NT2/D1 (cell line): ENCODE measurements at regions not wholly inside any gene's neighbourhood (a gene's known extent, or its start where the extent isn't known, plus 50 kb on each side); places are given as distances from the start of the nearest gene placed in this dataset.

Experiments used
- DNase-seq: peaks from one replicate; pipeline ENCODE4 v3.0.0-alpha.2; 2011; ENCODE audit warnings: low read depth, low spot score
- H3K27me3 ChIP-seq: 2 replicates; pipeline ENCODE4 v1.6.0; 2011; ENCODE audit warnings: mild to moderate bottlenecking; ENCODE audit not compliant: insufficient read length, insufficient read depth
- H3K36me3 ChIP-seq: 2 replicates; pipeline ENCODE4 v1.6.1; 2011; ENCODE audit warnings: mild to moderate bottlenecking, low read length, mixed read lengths; ENCODE audit not compliant: insufficient read depth, insufficient read length
- H3K4me1 ChIP-seq: 2 replicates; pipeline ENCODE4 v1.5.1; 2011; ENCODE audit not compliant: insufficient read depth, insufficient read length
- H3K4me3 ChIP-seq: 2 replicates; pipeline ENCODE4 v1.5.1; 2011; ENCODE audit warnings: low read depth; ENCODE audit not compliant: insufficient read length
- H3K9ac ChIP-seq: 2 replicates; pipeline ENCODE4 v1.6.0; 2011; ENCODE audit warnings: low read depth; ENCODE audit not compliant: insufficient read length
- H3K9me3 ChIP-seq: 2 replicates; pipeline ENCODE4 v1.5.1; 2011; ENCODE audit warnings: mild to moderate bottlenecking, low read length; ENCODE audit not compliant: insufficient read depth
- SUZ12 ChIP-seq: IDR thresholded peaks from 2 replicates; pipeline ENCODE4 v1.6.1; 2011; ENCODE audit not compliant: insufficient read length, insufficient read depth; ENCODE audit errors: extremely low read depth
- YY1 ChIP-seq: IDR thresholded peaks from 2 replicates; pipeline ENCODE4 v1.6.1; 2011; ENCODE audit not compliant: insufficient read length, insufficient read depth
- ZNF274 ChIP-seq: IDR thresholded peaks from 2 replicates; pipeline ENCODE4 v1.6.1; 2011; ENCODE audit warnings: mild to moderate bottlenecking, low read depth, low read length

DNA sequence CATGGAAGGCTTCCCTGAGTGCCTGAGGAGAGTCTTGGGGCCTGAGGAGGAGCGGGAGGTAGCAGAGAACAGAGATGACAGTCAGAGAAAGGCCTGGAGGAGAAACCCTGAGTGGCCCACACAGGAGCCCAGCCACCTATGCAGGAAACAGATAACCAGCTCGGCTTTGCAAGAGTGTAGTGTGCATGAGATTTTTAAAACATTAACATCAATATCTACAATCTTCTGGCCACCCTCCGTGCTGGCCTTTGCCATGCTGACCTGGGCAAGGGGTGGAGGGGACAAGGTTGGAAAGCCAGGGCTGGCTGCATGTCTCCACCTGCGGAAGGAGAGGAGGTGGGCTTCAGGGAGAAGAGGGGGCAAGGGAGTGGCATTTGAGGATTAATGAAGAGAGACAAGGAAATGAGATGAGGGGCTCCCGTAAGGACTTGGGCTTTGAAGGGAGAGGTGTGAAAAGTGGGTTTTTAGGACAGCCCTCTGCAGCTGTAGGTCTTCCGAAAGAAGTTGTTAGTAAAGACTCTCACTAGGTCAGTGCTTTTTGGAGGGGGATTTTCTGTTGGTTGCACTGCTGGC is 59.3 kb upstream of the SDK1 start:
- Histone ChIP-seq H3K4me1 (peaks cover 9% of the 10 kb centered on the region), H3K9me3 (peaks cover 9% of the 10 kb centered on the region), H3K4me3 (no peak overlapping the region), H3K27me3 (no peaks in the 10 kb centered on the region), H3K9ac (no peak overlapping the region), H3K36me3 (no peaks in the 10 kb centered on the region)
- no peak for DNase-seq
- TF ChIP-seq ZNF274 (no peak), YY1 (no peak), SUZ12 (no peak)

- H3K4me1 ChIP-seq: peaks cover 9% of the 10 kb centered on the region
- H3K9ac ChIP-seq: no peak overlapping the region
- H3K4me3 ChIP-seq: no peak overlapping the region
- H3K27me3 ChIP-seq: no peaks in the 10 kb centered on the region
- no peaks in the 10 kb centered on the region for H3K36me3 ChIP-seq
- no peak for TF ChIP-seq YY1
- TF ChIP-seq SUZ12: no peak
- no peak for TF ChIP-seq ZNF274
- DNase-seq: no peak
- H3K9me3 ChIP-seq: peaks cover 8% of the 10 kb centered on the region
These were observed 58.6 kb upstream of the SDK1 start for GRCh38 chr7:3242398-3242972.

DNA sequence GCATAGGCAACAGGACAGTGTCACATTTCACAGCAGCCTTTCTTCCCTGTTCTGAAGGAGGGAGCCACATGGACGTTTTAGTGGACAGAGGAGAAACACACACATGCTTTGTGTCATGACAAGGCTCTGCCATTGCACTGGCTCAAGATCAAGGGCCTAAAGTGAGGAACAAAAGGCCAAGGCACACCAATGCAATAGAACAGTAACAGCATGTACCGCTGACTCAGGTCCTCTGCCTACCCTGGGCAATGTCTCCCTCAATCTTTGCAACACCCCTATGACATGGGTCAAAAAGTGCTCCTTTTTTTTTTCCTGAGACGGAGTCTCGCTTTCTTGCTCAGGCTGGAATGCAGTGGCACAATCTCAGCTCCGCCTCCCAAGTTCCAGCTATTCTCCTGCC is 57.8 kb upstream of the SDK1 start:
- DNase-seq: no peak
- H3K36me3 ChIP-seq: no peaks in the 10 kb centered on the region
- peaks cover 9% of the 10 kb centered on the region for H3K4me1 ChIP-seq
- TF ChIP-seq YY1 (no peak), SUZ12 (no peak), ZNF274 (no peak)
- H3K9me3 ChIP-seq: peaks cover 8% of the 10 kb centered on the region
- no peaks in the 10 kb centered on the region for H3K27me3 ChIP-seq
- H3K4me3 ChIP-seq: no peak overlapping the region
- H3K9ac ChIP-seq: no peak overlapping the region

- Histone ChIP-seq H3K9ac (no peak overlapping the region), H3K27me3 (no peaks in the 10 kb centered on the region), H3K36me3 (no peaks in the 10 kb centered on the region), H3K4me1 (peaks cover 9% of the 10 kb centered on the region), H3K9me3 (peaks cover 8% of the 10 kb centered on the region), H3K4me3 (no peak overlapping the region)
- no peak for DNase-seq
- TF ChIP-seq ZNF274 (no peak), SUZ12 (no peak), YY1 (no peak)
These were observed 57.4 kb upstream of the SDK1 start for GRCh38 chr7:3243680-3244079.

- peaks cover 12% of the 10 kb centered on the region for H3K4me1 ChIP-seq
- no peak for DNase-seq
These were observed 56.7 kb upstream of the SDK1 start for GRCh38 chr7:3244241-3244814.

DNA sequence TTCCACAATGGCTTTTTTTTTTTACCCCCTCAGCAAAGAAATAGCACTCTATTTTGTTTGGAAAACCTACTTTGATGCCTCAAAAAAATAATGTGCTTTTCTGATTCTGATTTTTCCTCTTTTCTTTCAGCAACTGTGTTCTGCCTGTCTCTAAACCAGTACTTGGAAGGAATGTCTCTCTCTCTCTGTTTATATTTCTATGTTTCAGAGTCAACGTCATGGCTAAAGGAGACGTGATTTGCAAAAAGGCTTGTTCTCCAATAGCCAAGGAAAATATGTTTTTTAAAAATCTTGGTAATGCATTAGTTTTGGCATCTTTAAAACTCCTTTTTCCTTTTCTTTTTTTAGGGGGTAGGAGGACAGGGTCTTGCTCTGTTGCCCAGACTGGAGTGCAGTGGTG is 56.0 kb upstream of the SDK1 start:
- TF ChIP-seq ZNF274 (no peak), SUZ12 (no peak), YY1 (no peak)
- peaks cover 8% of the 10 kb centered on the region for H3K9me3 ChIP-seq
- H3K4me1 ChIP-seq: peaks cover 12% of the 10 kb centered on the region
- no peak overlapping the region for H3K9ac ChIP-seq
- no peak for DNase-seq
- no peak overlapping the region for H3K4me3 ChIP-seq
- H3K36me3 ChIP-seq: no peaks in the 10 kb centered on the region
- H3K27me3 ChIP-seq: no peaks in the 10 kb centered on the region

More at GRCh38 chr7:3244241-3244814, 56.7 kb upstream of the SDK1 start:
- Histone ChIP-seq H3K4me3 (no peak overlapping the region), H3K9ac (no peak overlapping the region), H3K36me3 (no peaks in the 10 kb centered on the region), H3K9me3 (peaks cover 8% of the 10 kb centered on the region), H3K27me3 (no peaks in the 10 kb centered on the region)
- TF ChIP-seq YY1 (no peak), SUZ12 (no peak)

- peaks cover 8% of the 10 kb centered on the region for H3K9me3 ChIP-seq
These were observed 55.3 kb upstream of the SDK1 start for GRCh38 chr7:3245721-3246120.

More at GRCh38 chr7:3245721-3246120, 55.3 kb upstream of the SDK1 start:
- H3K9ac ChIP-seq: no peak overlapping the region
- H3K4me1 ChIP-seq: peaks cover 11% of the 10 kb centered on the region
- no peaks in the 10 kb centered on the region for H3K36me3 ChIP-seq
- DNase-seq: no peak
- H3K27me3 ChIP-seq: no peaks in the 10 kb centered on the region
- no peak overlapping the region for H3K4me3 ChIP-seq
- TF ChIP-seq SUZ12 (no peak), YY1 (no peak), ZNF274 (no peak)
